Myocyte (in vitro differentiated cells): ENCODE measurements at regions not wholly inside any gene's neighbourhood (a gene's known extent, or its start where the extent isn't known, plus 50 kb on each side); places are given as distances from the start of the nearest gene placed in this dataset.

Experiments used
- DNase-seq: peaks from one replicate; pipeline ENCODE4 v3.0.0-alpha.2; 2012; ENCODE audit warnings: low read depth

- peak; percentile 14 for DNase-seq
Observed at GRCh38 chr5:152271420-152271819, 133.7 kb downstream of the NMUR2 start.

GRCh38 chr5:152270096-152270495 lies 135.0 kb downstream of the NMUR2 start:
- peak; percentile 4 for DNase-seq

GRCh38 chr5:152269533-152269932 lies 135.5 kb downstream of the NMUR2 start:
- no peak for DNase-seq

GRCh38 chr5:152264645-152265254 lies 140.3 kb downstream of the NMUR2 start:
- DNase-seq = no peak

- no peak for DNase-seq
Observed at GRCh38 chr5:152262667-152263066, 142.4 kb downstream of the NMUR2 start.

- no peak for DNase-seq
Observed at GRCh38 chr5:152260940-152261339, 144.1 kb downstream of the NMUR2 start.

- no peak for DNase-seq
Observed at GRCh38 chr5:152259702-152260101, 145.4 kb downstream of the NMUR2 start.

GRCh38 chr5:152256580-152256979 lies 148.5 kb downstream of the NMUR2 start:
- no peak for DNase-seq

- no peak for DNase-seq
Observed at GRCh38 chr5:152255411-152255810, 149.7 kb downstream of the NMUR2 start.

GRCh38 chr5:152247850-152248385 lies 157.2 kb downstream of the NMUR2 start:
- no peak for DNase-seq

GRCh38 chr5:152246401-152246800 lies 158.7 kb downstream of the NMUR2 start:
- DNase-seq = peak; percentile 53

GRCh38 chr5:152237531-152237930 lies 167.5 kb downstream of the NMUR2 start:
- no peak for DNase-seq

- DNase-seq = no peak
Observed at GRCh38 chr5:152226191-152226590, 178.9 kb downstream of the NMUR2 start.

GRCh38 chr5:152221721-152222629 lies 183.1 kb downstream of the NMUR2 start:
- DNase-seq = no peak

GRCh38 chr5:152218694-152219093 lies 186.4 kb downstream of the NMUR2 start:
- DNase-seq = no peak

- DNase-seq = no peak
Observed at GRCh38 chr5:152205804-152206203, 199.3 kb downstream of the NMUR2 start.

GRCh38 chr5:152202321-152202720 lies 202.8 kb downstream of the NMUR2 start:
- no peak for DNase-seq

GRCh38 chr5:152193391-152194107 lies 211.5 kb downstream of the NMUR2 start:
- DNase-seq = no peak

- no peak for DNase-seq
Observed at GRCh38 chr5:152188251-152188650, 216.8 kb downstream of the NMUR2 start.

- no peak for DNase-seq
Observed at GRCh38 chr5:152187668-152188067, 217.4 kb downstream of the NMUR2 start.

GRCh38 chr5:152185547-152186245 lies 219.4 kb downstream of the NMUR2 start:
- no peak for DNase-seq
